ENCODE measurements at regions not wholly inside any gene's neighbourhood (a gene's known extent, or its start where the extent isn't known, plus 50 kb on each side); places are given as distances from the start of the nearest gene placed in this dataset.

DNA sequence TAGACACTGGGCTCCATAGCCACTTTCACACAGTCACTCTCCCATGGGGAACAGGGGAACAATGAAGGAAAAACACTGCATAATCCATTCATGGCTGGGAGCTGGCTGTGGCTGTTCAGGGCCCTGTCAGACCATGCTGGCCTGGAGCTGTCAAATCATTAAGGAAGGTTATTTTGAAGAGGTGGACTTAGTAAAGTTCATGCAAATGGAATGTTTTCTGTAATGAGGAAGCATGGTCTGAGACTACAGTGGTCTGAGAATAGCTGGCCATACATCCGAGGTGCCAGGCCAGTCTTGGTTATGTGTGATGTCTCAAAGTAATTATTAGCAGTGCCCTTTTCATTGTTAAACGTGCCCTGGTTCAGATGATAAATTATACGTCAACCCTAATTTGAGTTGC is 117.1 kb upstream of the MRPS22 start:
- Histone ChIP-seq H3K4me1 (ENCODE audit: insufficient read depth, low read length, severe bottlenecking) (no peaks in the 10 kb centered on the region), H3K79me2 (ENCODE audit: insufficient read depth, low read length) (no peaks in the 10 kb centered on the region), H3F3A (ENCODE audit: insufficient read depth, low read length) (no peaks in the 10 kb centered on the region), H2AFZ (ENCODE audit: low read length) (no peak overlapping the region), H3K9me3 (ENCODE audit: low read length) (no peaks in the 10 kb centered on the region), H3K27me3 (ENCODE audit: insufficient read depth, low read length) (no peaks in the 10 kb centered on the region), H3K9ac (ENCODE audit: low read length) (no peak overlapping the region), H4K20me1 (ENCODE audit: insufficient read depth, low read length) (no peaks in the 10 kb centered on the region), H3K36me3 (ENCODE audit: insufficient read depth, low read length) (no peaks in the 10 kb centered on the region), H3K9me2 (ENCODE audit: low read depth, low read length) (no peaks in the 10 kb centered on the region), H3K4me2 (ENCODE audit: low read length) (no peak overlapping the region), H3K4me3 (ENCODE audit: low read depth, low read length, poor library complexity, severe bottlenecking) (no peak overlapping the region), H3K27ac (ENCODE audit: low read depth, low read length, poor library complexity, severe bottlenecking) (no peak overlapping the region)
- TF ChIP-seq EZH2 (IDR thresholded peaks at IDR 0.05; ENCODE audit: borderline replicate concordance, low read length) = no peak
- TF ChIP-seq, protein P1, sequence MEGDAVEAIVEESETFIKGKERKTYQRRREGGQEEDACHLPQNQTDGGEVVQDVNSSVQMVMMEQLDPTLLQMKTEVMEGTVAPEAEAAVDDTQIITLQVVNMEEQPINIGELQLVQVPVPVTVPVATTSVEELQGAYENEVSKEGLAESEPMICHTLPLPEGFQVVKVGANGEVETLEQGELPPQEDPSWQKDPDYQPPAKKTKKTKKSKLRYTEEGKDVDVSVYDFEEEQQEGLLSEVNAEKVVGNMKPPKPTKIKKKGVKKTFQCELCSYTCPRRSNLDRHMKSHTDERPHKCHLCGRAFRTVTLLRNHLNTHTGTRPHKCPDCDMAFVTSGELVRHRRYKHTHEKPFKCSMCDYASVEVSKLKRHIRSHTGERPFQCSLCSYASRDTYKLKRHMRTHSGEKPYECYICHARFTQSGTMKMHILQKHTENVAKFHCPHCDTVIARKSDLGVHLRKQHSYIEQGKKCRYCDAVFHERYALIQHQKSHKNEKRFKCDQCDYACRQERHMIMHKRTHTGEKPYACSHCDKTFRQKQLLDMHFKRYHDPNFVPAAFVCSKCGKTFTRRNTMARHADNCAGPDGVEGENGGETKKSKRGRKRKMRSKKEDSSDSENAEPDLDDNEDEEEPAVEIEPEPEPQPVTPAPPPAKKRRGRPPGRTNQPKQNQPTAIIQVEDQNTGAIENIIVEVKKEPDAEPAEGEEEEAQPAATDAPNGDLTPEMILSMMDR (IDR thresholded peaks at IDR 0.05; ENCODE audit: low read length) = no peak

DNA sequence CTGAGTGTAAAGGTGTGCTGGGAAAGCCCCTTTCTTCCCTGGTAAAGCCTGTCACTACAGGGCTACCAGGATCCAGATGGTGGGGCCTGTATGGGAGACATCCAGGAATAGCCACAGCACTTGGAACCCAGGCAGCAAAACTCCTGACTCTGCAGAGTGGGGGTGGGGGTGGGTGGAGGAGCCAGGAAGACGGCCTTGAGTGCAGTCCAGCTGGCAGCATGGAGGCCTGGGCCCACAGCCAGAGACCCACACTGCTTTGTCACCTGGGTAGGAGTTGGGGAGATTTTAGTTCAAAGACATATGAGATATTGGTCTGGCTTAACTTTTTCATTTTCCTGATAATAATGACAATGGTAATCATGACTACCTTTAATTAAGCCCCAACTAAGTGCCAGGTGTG is 116.7 kb upstream of the MRPS22 start:
- no peaks in the 10 kb centered on the region for H3K9me3 ChIP-seq (ENCODE audit: low read length)
- no peak overlapping the region for H2AFZ ChIP-seq (ENCODE audit: low read length)
- TF ChIP-seq EZH2 (IDR thresholded peaks at IDR 0.05; ENCODE audit: borderline replicate concordance, low read length) = no peak
- no peaks in the 10 kb centered on the region for H3K27me3 ChIP-seq (ENCODE audit: insufficient read depth, low read length)
- H3K4me3 ChIP-seq (ENCODE audit: low read depth, low read length, poor library complexity, severe bottlenecking) = no peak overlapping the region
- H4K20me1 ChIP-seq (ENCODE audit: insufficient read depth, low read length) = no peaks in the 10 kb centered on the region
- no peaks in the 10 kb centered on the region for H3K9me2 ChIP-seq (ENCODE audit: low read depth, low read length)
- no peaks in the 10 kb centered on the region for H3K79me2 ChIP-seq (ENCODE audit: insufficient read depth, low read length)
- no peaks in the 10 kb centered on the region for H3K4me1 ChIP-seq (ENCODE audit: insufficient read depth, low read length, severe bottlenecking)
- H3K27ac ChIP-seq (ENCODE audit: low read depth, low read length, poor library complexity, severe bottlenecking) = no peak overlapping the region
- no peak overlapping the region for H3K9ac ChIP-seq (ENCODE audit: low read length)
- H3K4me2 ChIP-seq (ENCODE audit: low read length) = no peak overlapping the region
- H3K36me3 ChIP-seq (ENCODE audit: insufficient read depth, low read length) = no peaks in the 10 kb centered on the region
- H3F3A ChIP-seq (ENCODE audit: insufficient read depth, low read length) = no peaks in the 10 kb centered on the region

DNA sequence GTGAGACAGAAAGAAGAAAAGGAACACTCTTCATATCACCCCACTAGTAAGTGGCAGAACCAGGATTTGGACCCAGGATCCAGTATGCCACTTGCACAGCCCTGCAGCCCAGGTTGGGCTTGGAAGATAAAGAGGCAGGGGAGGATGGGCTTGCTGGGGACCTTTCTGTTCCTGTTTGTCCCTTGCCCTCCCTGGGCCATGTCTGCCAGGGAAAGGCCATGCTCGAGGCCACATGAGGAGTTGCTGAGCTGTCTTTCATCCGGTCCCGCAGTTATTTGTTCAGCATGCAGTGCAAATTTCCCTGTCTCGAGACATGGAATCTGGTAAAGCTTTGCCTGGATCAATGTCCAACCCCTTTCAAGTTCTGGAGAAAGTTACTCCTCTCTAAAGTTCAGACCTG is 116.0 kb upstream of the MRPS22 start:
- TF ChIP-seq, protein P1 (IDR thresholded peaks at IDR 0.05; ENCODE audit: low read length) = no peak
- TF ChIP-seq EZH2 (IDR thresholded peaks at IDR 0.05; ENCODE audit: borderline replicate concordance, low read length) = no peak
- no peaks in the 10 kb centered on the region for H4K20me1 ChIP-seq (ENCODE audit: insufficient read depth, low read length)
- no peaks in the 10 kb centered on the region for H3K36me3 ChIP-seq (ENCODE audit: insufficient read depth, low read length)
- no peak overlapping the region for H3K27ac ChIP-seq (ENCODE audit: low read depth, low read length, poor library complexity, severe bottlenecking)
- H3K79me2 ChIP-seq (ENCODE audit: insufficient read depth, low read length) = no peaks in the 10 kb centered on the region
- no peaks in the 10 kb centered on the region for H3K27me3 ChIP-seq (ENCODE audit: insufficient read depth, low read length)
- no peaks in the 10 kb centered on the region for H3K4me1 ChIP-seq (ENCODE audit: insufficient read depth, low read length, severe bottlenecking)
- H2AFZ ChIP-seq (ENCODE audit: low read length) = no peak overlapping the region
- H3K9me2 ChIP-seq (ENCODE audit: low read depth, low read length) = no peaks in the 10 kb centered on the region
- no peak overlapping the region for H3K9ac ChIP-seq (ENCODE audit: low read length)
- H3K4me3 ChIP-seq (ENCODE audit: low read depth, low read length, poor library complexity, severe bottlenecking) = no peak overlapping the region
- no peaks in the 10 kb centered on the region for H3F3A ChIP-seq (ENCODE audit: insufficient read depth, low read length)
- no peak overlapping the region for H3K4me2 ChIP-seq (ENCODE audit: low read length)
- no peaks in the 10 kb centered on the region for H3K9me3 ChIP-seq (ENCODE audit: low read length)

DNA sequence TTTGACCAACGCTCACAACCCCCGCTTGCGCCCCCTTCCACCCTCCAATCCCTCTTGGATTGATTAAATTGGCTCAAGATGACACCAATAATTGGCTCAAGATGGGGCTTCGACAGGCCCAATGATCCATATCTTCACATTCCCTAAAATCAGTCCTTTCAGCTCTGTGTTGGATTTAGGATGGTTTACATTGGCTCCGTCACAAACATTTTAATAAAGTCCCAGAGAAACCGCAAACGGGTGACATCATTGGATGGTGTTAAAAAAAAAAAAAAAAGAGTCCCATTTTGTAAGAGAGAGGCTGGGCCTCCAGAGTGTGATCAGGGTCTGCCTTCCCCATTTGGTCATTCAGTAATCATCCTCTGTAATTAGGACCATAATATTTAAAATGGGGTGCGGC is 113.4 kb upstream of the MRPS22 start:
- no peaks in the 10 kb centered on the region for H3K4me1 ChIP-seq (ENCODE audit: insufficient read depth, low read length, severe bottlenecking)
- no peaks in the 10 kb centered on the region for H3K36me3 ChIP-seq (ENCODE audit: insufficient read depth, low read length)
- no peaks in the 10 kb centered on the region for H3K79me2 ChIP-seq (ENCODE audit: insufficient read depth, low read length)
- no peaks in the 10 kb centered on the region for H4K20me1 ChIP-seq (ENCODE audit: insufficient read depth, low read length)
- no peak overlapping the region for H3K4me3 ChIP-seq (ENCODE audit: low read depth, low read length, poor library complexity, severe bottlenecking)
- H3F3A ChIP-seq (ENCODE audit: insufficient read depth, low read length) = no peaks in the 10 kb centered on the region
- H3K9ac ChIP-seq (ENCODE audit: low read length) = no peak overlapping the region
- TF ChIP-seq, protein P1 (IDR thresholded peaks at IDR 0.05; ENCODE audit: low read length) = no peak
- TF ChIP-seq EZH2 (IDR thresholded peaks at IDR 0.05; ENCODE audit: borderline replicate concordance, low read length) = no peak
- H3K27me3 ChIP-seq (ENCODE audit: insufficient read depth, low read length) = no peaks in the 10 kb centered on the region
- H3K9me2 ChIP-seq (ENCODE audit: low read depth, low read length) = no peaks in the 10 kb centered on the region
- no peaks in the 10 kb centered on the region for H3K9me3 ChIP-seq (ENCODE audit: low read length)
- H3K4me2 ChIP-seq (ENCODE audit: low read length) = no peak overlapping the region
- H2AFZ ChIP-seq (ENCODE audit: low read length) = no peak overlapping the region
- H3K27ac ChIP-seq (ENCODE audit: low read depth, low read length, poor library complexity, severe bottlenecking) = no peak overlapping the region
